ENCODE measurements at regions not wholly inside any gene's neighbourhood (a gene's known extent, or its start where the extent isn't known, plus 50 kb on each side); places are given as distances from the start of the nearest gene placed in this dataset.

DNA sequence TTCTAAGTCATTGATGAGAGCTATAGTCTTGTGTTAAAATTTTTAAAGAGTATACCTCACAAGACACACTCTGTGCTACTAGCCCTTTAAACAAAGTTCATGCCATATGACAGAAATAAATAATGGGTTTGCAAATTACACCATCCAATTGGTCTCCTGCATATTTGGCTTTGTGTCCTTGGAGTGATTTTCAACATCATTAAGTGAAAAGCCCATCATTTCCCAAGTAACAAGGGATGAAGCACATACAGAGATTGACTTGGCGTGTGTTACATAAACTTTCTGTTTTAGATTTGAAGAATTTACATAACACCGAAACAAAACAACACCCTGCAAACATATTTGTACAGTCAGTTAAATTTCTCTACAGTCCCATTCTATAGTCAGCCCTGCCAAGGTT lies 216.9 kb upstream of the NEIL3 start:
- Mint-ChIP-seq H3K9me3 (ENCODE audit: low read depth) (no peaks in the 10 kb centered on the region), H3K4me1 (ENCODE audit: low read depth) (no peaks in the 10 kb centered on the region), H3K27ac (ENCODE audit: unreplicated experiment) (no peak overlapping the region), H3K36me3 (ENCODE audit: low read depth) (peaks cover 2% of the 10 kb centered on the region), H3K4me3 (ENCODE audit: unreplicated experiment) (no peak overlapping the region), H3K27me3 (ENCODE audit: low read depth) (peaks cover 20% of the 10 kb centered on the region)
- no peak for DNase-seq (ENCODE audit: low spot score)
- TF ChIP-seq, protein P1, sequence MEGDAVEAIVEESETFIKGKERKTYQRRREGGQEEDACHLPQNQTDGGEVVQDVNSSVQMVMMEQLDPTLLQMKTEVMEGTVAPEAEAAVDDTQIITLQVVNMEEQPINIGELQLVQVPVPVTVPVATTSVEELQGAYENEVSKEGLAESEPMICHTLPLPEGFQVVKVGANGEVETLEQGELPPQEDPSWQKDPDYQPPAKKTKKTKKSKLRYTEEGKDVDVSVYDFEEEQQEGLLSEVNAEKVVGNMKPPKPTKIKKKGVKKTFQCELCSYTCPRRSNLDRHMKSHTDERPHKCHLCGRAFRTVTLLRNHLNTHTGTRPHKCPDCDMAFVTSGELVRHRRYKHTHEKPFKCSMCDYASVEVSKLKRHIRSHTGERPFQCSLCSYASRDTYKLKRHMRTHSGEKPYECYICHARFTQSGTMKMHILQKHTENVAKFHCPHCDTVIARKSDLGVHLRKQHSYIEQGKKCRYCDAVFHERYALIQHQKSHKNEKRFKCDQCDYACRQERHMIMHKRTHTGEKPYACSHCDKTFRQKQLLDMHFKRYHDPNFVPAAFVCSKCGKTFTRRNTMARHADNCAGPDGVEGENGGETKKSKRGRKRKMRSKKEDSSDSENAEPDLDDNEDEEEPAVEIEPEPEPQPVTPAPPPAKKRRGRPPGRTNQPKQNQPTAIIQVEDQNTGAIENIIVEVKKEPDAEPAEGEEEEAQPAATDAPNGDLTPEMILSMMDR (IDR thresholded peaks at IDR 0.05), result no peak

DNA sequence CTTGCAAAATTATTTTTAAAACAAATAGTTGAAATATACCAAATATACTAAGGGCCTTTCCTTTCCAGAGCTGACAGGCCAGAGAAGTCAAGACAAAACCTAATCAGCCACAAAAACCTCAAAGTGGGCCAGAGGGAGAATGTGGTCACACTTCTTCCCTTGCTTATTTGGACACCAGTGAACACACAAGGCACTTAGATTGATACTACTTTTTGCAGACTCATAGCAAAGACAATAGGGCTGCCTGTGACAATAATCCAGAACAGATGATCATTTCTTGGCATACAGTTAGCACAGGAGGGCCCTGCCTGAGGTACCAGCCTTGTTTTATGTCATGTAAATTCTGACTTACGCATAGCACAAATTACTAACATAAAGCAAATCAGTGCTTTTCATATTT lies 215.7 kb upstream of the NEIL3 start:
- Mint-ChIP-seq H3K27ac (ENCODE audit: unreplicated experiment) (no peak overlapping the region), H3K4me3 (ENCODE audit: unreplicated experiment) (no peak overlapping the region), H3K9me3 (ENCODE audit: low read depth) (no peaks in the 10 kb centered on the region), H3K27me3 (ENCODE audit: low read depth) (peaks cover 18% of the 10 kb centered on the region), H3K36me3 (ENCODE audit: low read depth) (peaks cover under 1% of the 10 kb centered on the region), H3K4me1 (ENCODE audit: low read depth) (no peaks in the 10 kb centered on the region)
- DNase-seq (ENCODE audit: low spot score), result no peak
- TF ChIP-seq, protein P1 (IDR thresholded peaks at IDR 0.05), result no peak

- H3K36me3 Mint-ChIP-seq (ENCODE audit: low read depth), result no peaks in the 10 kb centered on the region
Observed at GRCh38 chr4:177097291-177097690, 212.4 kb upstream of the NEIL3 start.

DNA sequence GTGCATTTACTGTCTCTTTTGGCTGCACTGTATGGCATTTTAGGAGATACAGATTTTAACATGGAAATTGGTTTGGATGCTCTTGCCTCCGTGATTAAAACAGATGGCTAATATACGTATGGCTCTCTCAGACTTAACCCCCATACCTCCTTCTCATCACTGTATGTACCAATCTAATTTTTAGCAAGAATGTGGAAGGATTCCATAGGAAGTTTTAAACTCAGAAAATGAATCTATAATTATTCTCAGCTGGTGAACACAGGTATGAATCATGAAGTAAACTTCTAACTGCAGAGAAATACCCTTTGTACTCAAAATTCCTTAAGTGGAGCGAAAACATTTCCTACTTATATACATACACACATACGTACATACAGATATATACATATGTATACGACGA lies 210.5 kb upstream of the NEIL3 start:
- H3K9me3 Mint-ChIP-seq (ENCODE audit: low read depth), result no peaks in the 10 kb centered on the region
- DNase-seq (ENCODE audit: low spot score), result no peak
- H3K27ac Mint-ChIP-seq (ENCODE audit: unreplicated experiment), result no peak overlapping the region
- TF ChIP-seq, protein P1 (IDR thresholded peaks at IDR 0.05), result no peak
- H3K27me3 Mint-ChIP-seq (ENCODE audit: low read depth), result peaks cover 13% of the 10 kb centered on the region
- no peaks in the 10 kb centered on the region for H3K4me1 Mint-ChIP-seq (ENCODE audit: low read depth)
- no peak overlapping the region for H3K4me3 Mint-ChIP-seq (ENCODE audit: unreplicated experiment)
- H3K36me3 Mint-ChIP-seq (ENCODE audit: low read depth), result no peaks in the 10 kb centered on the region

More at GRCh38 chr4:177097291-177097690, 212.4 kb upstream of the NEIL3 start:
- H3K9me3 Mint-ChIP-seq (ENCODE audit: low read depth), result no peaks in the 10 kb centered on the region
- H3K27ac Mint-ChIP-seq (ENCODE audit: unreplicated experiment), result no peak overlapping the region
- no peak overlapping the region for H3K4me3 Mint-ChIP-seq (ENCODE audit: unreplicated experiment)
- no peaks in the 10 kb centered on the region for H3K4me1 Mint-ChIP-seq (ENCODE audit: low read depth)
- TF ChIP-seq, protein P1 (IDR thresholded peaks at IDR 0.05), result no peak
- DNase-seq (ENCODE audit: low spot score), result no peak
- peaks cover 10% of the 10 kb centered on the region for H3K27me3 Mint-ChIP-seq (ENCODE audit: low read depth)

DNA sequence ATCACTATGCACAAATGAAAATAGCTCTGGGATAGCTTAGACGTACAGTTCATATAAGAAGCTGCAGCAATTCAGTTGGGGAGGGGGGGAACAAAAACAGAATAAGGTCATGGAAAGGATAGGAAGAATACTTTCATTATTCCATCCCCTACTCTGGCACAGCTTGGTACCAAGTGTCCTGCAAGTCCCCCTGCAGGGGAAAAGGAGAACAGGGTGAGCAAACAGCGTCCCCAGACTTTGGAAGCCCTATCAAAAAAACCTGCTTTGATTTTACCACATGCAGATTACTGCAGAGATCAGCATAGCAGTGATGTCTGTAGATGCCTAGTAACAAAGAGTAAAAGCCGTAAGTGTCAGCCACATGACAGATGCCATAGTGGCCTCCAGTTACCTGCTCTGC lies 209.4 kb upstream of the NEIL3 start:
- Mint-ChIP-seq H3K27me3 (ENCODE audit: low read depth) (peaks cover 13% of the 10 kb centered on the region), H3K4me3 (ENCODE audit: unreplicated experiment) (no peak overlapping the region), H3K4me1 (ENCODE audit: low read depth) (no peaks in the 10 kb centered on the region), H3K27ac (ENCODE audit: unreplicated experiment) (no peak overlapping the region), H3K36me3 (ENCODE audit: low read depth) (no peaks in the 10 kb centered on the region), H3K9me3 (ENCODE audit: low read depth) (no peaks in the 10 kb centered on the region)
- no peak for DNase-seq (ENCODE audit: low spot score)
- TF ChIP-seq, protein P1 (IDR thresholded peaks at IDR 0.05), result no peak
